Neural cell (in vitro differentiated cells): ENCODE measurements at regions not wholly inside any gene's neighbourhood (a gene's known extent, or its start where the extent isn't known, plus 50 kb on each side); places are given as distances from the start of the nearest gene placed in this dataset.

Experiments
- H2AFZ ChIP-seq: fragments of 200-600, 300-800 bp; sonication (generic), shearing (Covaris generic); 2 replicates; pipeline ENCODE4 v1.6.0; 2014; ENCODE audit warnings: low read depth, mild to moderate bottlenecking, antibody characterized with exemption, low read length, moderate library complexity
- H3F3A ChIP-seq: fragments of 200-600 bp; shearing (Covaris generic); 2 replicates; pipeline ENCODE4 v1.6.1; 2016; ENCODE audit warnings: mild to moderate bottlenecking, moderate library complexity, mixed read lengths, antibody characterized with exemption, low read length; ENCODE audit not compliant: insufficient read depth, poor library complexity, severe bottlenecking
- H3K27ac ChIP-seq: fragments of 200-600, 300-800 bp; sonication (generic), shearing (Covaris generic); 2 replicates; pipeline ENCODE4 v1.5.1; 2014; ENCODE audit warnings: mild to moderate bottlenecking, low read length, moderate library complexity
- H3K27me3 ChIP-seq: fragments of 300-800, 200-600 bp; sonication (generic), shearing (Covaris generic); 2 replicates; pipeline ENCODE4 v1.6.0; 2014; ENCODE audit warnings: mild to moderate bottlenecking, low read depth, low read length, moderate library complexity; ENCODE audit not compliant: insufficient read depth
- H3K36me3 ChIP-seq: fragments of 300-800, 200-600 bp; sonication (generic), shearing (Covaris generic); 2 replicates; pipeline ENCODE4 v1.5.1; 2014; ENCODE audit warnings: mild to moderate bottlenecking, antibody characterized with exemption, low read length, moderate library complexity; ENCODE audit not compliant: insufficient read depth
- H3K4me2 ChIP-seq: fragments of 300-800, 200-600 bp; sonication (generic), shearing (Covaris generic); 2 replicates; pipeline ENCODE4 v1.6.0; 2014; ENCODE audit warnings: mild to moderate bottlenecking, low read length
- H3K4me3 ChIP-seq: fragments of 300-800, 200-600 bp; sonication (generic), shearing (Covaris generic); 2 replicates; pipeline ENCODE4 v1.5.1; 2014; ENCODE audit warnings: mild to moderate bottlenecking, low read length, moderate library complexity
- H3K79me2 ChIP-seq: fragments of 200-600 bp; shearing (Covaris generic); replicated peaks from 2 replicates; pipeline ENCODE4 v1.6.0; 2014; ENCODE audit warnings: mild to moderate bottlenecking, low read length, moderate library complexity; ENCODE audit not compliant: insufficient read depth
- H3K9ac ChIP-seq: fragments of 300-800, 200-600 bp; sonication (generic), shearing (Covaris generic); 2 replicates; pipeline ENCODE4 v1.6.1; 2016; ENCODE audit warnings: mild to moderate bottlenecking, low read length, mixed read lengths
- H3K9me2 ChIP-seq: fragments of 200-600 bp; shearing (Covaris generic); 2 replicates; pipeline ENCODE4 v1.6.1; 2016; ENCODE audit warnings: mild to moderate bottlenecking, low read length, mixed read lengths; ENCODE audit not compliant: insufficient read depth
- H3K9me3 ChIP-seq: fragments of 200-600, 300-800 bp; sonication (generic), shearing (Covaris generic); 2 replicates; pipeline ENCODE4 v1.6.1; 2016; ENCODE audit warnings: mild to moderate bottlenecking, mixed run types, low read length, moderate library complexity, mixed read lengths
- H4K20me1 ChIP-seq: fragments of 200-600 bp; shearing (Covaris generic); 2 replicates; pipeline ENCODE4 v1.6.1; 2016; ENCODE audit warnings: mild to moderate bottlenecking, mixed run types; ENCODE audit not compliant: insufficient read depth
- CTCF ChIP-seq: fragments of 450-650 bp; IDR thresholded peaks from 2 replicates; pipeline ENCODE4 v1.5.1; 2014; ENCODE audit warnings: antibody characterized with exemption, mild to moderate bottlenecking, moderate library complexity; ENCODE audit not compliant: poor library complexity, severe bottlenecking
- EP300 ChIP-seq: fragments of 450-650 bp; conservative IDR thresholded peaks from 2 replicates; pipeline ENCODE4 v1.6.1; 2014; ENCODE audit warnings: antibody characterized with exemption, mild to moderate bottlenecking, moderate library complexity; ENCODE audit not compliant: poor library complexity, severe bottlenecking
- EZH2 ChIP-seq: fragments of 200-600, 300-800 bp; shearing (Covaris generic), sonication (generic); IDR thresholded peaks from 2 replicates; pipeline ENCODE4 v1.6.1; 2014; ENCODE audit warnings: antibody characterized with exemption, low read length, borderline replicate concordance, mild to moderate bottlenecking; ENCODE audit not compliant: insufficient read depth, poor library complexity, severe bottlenecking
- MXI1 ChIP-seq: fragments of 450-650 bp; conservative IDR thresholded peaks from 2 replicates; pipeline ENCODE4 v1.6.1; 2014; ENCODE audit warnings: antibody characterized with exemption, mild to moderate bottlenecking; ENCODE audit not compliant: poor library complexity, severe bottlenecking
- POLR2AphosphoS5 ChIP-seq: IDR thresholded peaks from 2 replicates; pipeline ENCODE4 v1.6.1; 2012
- RAD21 ChIP-seq: fragments of 450-650 bp; conservative IDR thresholded peaks from 2 replicates; pipeline ENCODE4 v1.6.1; 2014; ENCODE audit warnings: antibody characterized with exemption, mild to moderate bottlenecking, moderate library complexity
- REST ChIP-seq: IDR thresholded peaks from 2 replicates; pipeline ENCODE4 v1.6.1; 2012; ENCODE audit warnings: borderline replicate concordance
- SMC3 ChIP-seq: fragments of 450-650 bp; conservative IDR thresholded peaks from 2 replicates; pipeline ENCODE4 v1.6.1; 2014; ENCODE audit warnings: antibody characterized with exemption, mild to moderate bottlenecking, moderate library complexity; ENCODE audit not compliant: poor library complexity
- TAF1 ChIP-seq: IDR thresholded peaks from 2 replicates; pipeline ENCODE4 v1.6.1; 2012; ENCODE audit warnings: low read depth

GRCh38 chr2:172249334-172249733 is 146.6 kb upstream of the DLX2 start:
- Histone ChIP-seq H3F3A (no peaks in the 10 kb centered on the region), H3K27ac (no peak overlapping the region), H3K9me2 (no peaks in the 10 kb centered on the region), H4K20me1 (no peaks in the 10 kb centered on the region), H3K4me3 (no peak overlapping the region), H2AFZ (no peak overlapping the region), H3K79me2 (no peaks in the 10 kb centered on the region), H3K36me3 (no peaks in the 10 kb centered on the region), H3K9ac (no peak overlapping the region), H3K4me2 (no peak overlapping the region), H3K9me3 (no peaks in the 10 kb centered on the region), H3K27me3 (no peaks in the 10 kb centered on the region)
- TF ChIP-seq EZH2: no peak

- no peaks in the 10 kb centered on the region for H3K36me3 ChIP-seq
- H3K27me3 ChIP-seq: no peaks in the 10 kb centered on the region
- H3K4me3 ChIP-seq: no peak overlapping the region
- H2AFZ ChIP-seq: no peak overlapping the region
- H3K79me2 ChIP-seq: no peaks in the 10 kb centered on the region
- H3K9me3 ChIP-seq: no peaks in the 10 kb centered on the region
- no peaks in the 10 kb centered on the region for H3K9me2 ChIP-seq
- no peak overlapping the region for H3K4me2 ChIP-seq
- no peak overlapping the region for H3K27ac ChIP-seq
- TF ChIP-seq TAF1 (no peak), MXI1 (no peak), RAD21 (no peak), REST (no peak), EP300 (no peak), CTCF (no peak), POLR2AphosphoS5 (no peak), SMC3 (no peak), EZH2 (no peak)
- H3F3A ChIP-seq: no peaks in the 10 kb centered on the region
- H4K20me1 ChIP-seq: no peaks in the 10 kb centered on the region
- no peak overlapping the region for H3K9ac ChIP-seq
These were observed 147.3 kb upstream of the DLX2 start for GRCh38 chr2:172249986-172250385.

GRCh38 chr2:172251231-172251630 is 148.5 kb upstream of the DLX2 start:
- Histone ChIP-seq H3K36me3 (no peaks in the 10 kb centered on the region), H3K9me2 (no peaks in the 10 kb centered on the region), H3K27ac (no peak overlapping the region), H2AFZ (no peak overlapping the region), H3K4me3 (no peak overlapping the region), H3K4me2 (no peak overlapping the region), H3K9ac (no peak overlapping the region), H3F3A (no peaks in the 10 kb centered on the region), H3K27me3 (no peaks in the 10 kb centered on the region), H4K20me1 (no peaks in the 10 kb centered on the region), H3K9me3 (no peaks in the 10 kb centered on the region), H3K79me2 (no peaks in the 10 kb centered on the region)
- TF ChIP-seq POLR2AphosphoS5 (no peak), SMC3 (no peak), EZH2 (no peak), REST (no peak), MXI1 (no peak), RAD21 (no peak), TAF1 (no peak), EP300 (no peak), CTCF (no peak)
